OCI-LY1 (cell line): ENCODE measurements at regions not wholly inside any gene's neighbourhood (a gene's known extent, or its start where the extent isn't known, plus 50 kb on each side); places are given as distances from the start of the nearest gene placed in this dataset.

ENCODE experiments used
- H2AFZ ChIP-seq: fragments of 200-600 bp; sonication (generic), shearing (Covaris generic); 2 replicates; pipeline ENCODE4 v1.6.0; 2014; ENCODE audit warnings: antibody characterized with exemption, mild to moderate bottlenecking, low read length
- H3F3A ChIP-seq: fragments of 200-600 bp; sonication (generic), shearing (Covaris generic); 2 replicates; pipeline ENCODE4 v1.6.0; 2014; ENCODE audit warnings: mild to moderate bottlenecking, antibody characterized with exemption, low read length, moderate library complexity; ENCODE audit not compliant: insufficient read depth
- H3K27ac ChIP-seq: fragments of 200-600 bp; sonication (generic); 2 replicates; pipeline ENCODE4 v1.5.1; 2014; ENCODE audit warnings: low read length, mixed run types, mild to moderate bottlenecking, low read depth; ENCODE audit not compliant: poor library complexity, severe bottlenecking
- H3K27me3 ChIP-seq: fragments of 200-600 bp; sonication (generic); 2 replicates; pipeline ENCODE4 v1.6.0; 2014; ENCODE audit warnings: antibody characterized with exemption, mild to moderate bottlenecking, low read length, moderate library complexity; ENCODE audit not compliant: insufficient read depth
- H3K36me3 ChIP-seq: fragments of 200-600 bp; sonication (generic); 2 replicates; pipeline ENCODE4 v1.6.1; 2014; ENCODE audit warnings: mild to moderate bottlenecking, antibody characterized with exemption, low read length, moderate library complexity, mixed read lengths; ENCODE audit not compliant: insufficient read depth
- H3K4me1 ChIP-seq: fragments of 200-600 bp; sonication (generic); 2 replicates; pipeline ENCODE4 v1.5.1; 2014; ENCODE audit warnings: mild to moderate bottlenecking, low read length, moderate library complexity; ENCODE audit not compliant: insufficient read depth, severe bottlenecking
- H3K4me2 ChIP-seq: fragments of 200-600 bp; sonication (generic), shearing (Covaris generic); 2 replicates; pipeline ENCODE4 v1.6.1; 2014; ENCODE audit warnings: low read length
- H3K4me3 ChIP-seq: fragments of 200-600 bp; sonication (generic); 2 replicates; pipeline ENCODE4 v1.5.1; 2014; ENCODE audit warnings: low read length, low read depth, mild to moderate bottlenecking, mixed read lengths; ENCODE audit not compliant: poor library complexity, severe bottlenecking
- H3K79me2 ChIP-seq: fragments of 200-600 bp; shearing (Covaris generic); 2 replicates; pipeline ENCODE4 v1.6.1; 2016; ENCODE audit warnings: mixed run types, low read length, mixed read lengths; ENCODE audit not compliant: insufficient read depth
- H3K9ac ChIP-seq: fragments of 200-600 bp; sonication (generic), shearing (Covaris generic); 2 replicates; pipeline ENCODE4 v1.6.1; 2014; ENCODE audit warnings: mild to moderate bottlenecking, low read length, mixed read lengths
- H3K9me2 ChIP-seq: fragments of 200-600 bp; sonication (generic), shearing (Covaris generic); 2 replicates; pipeline ENCODE4 v1.6.1; 2014; ENCODE audit warnings: low read depth, mild to moderate bottlenecking, low read length, mixed read lengths
- H3K9me3 ChIP-seq: fragments of 200-600 bp; shearing (Covaris generic); 2 replicates; pipeline ENCODE4 v1.6.1; 2014; ENCODE audit warnings: low read length, mixed read lengths
- H4K20me1 ChIP-seq: fragments of 200-600 bp; sonication (generic), shearing (Covaris generic); 2 replicates; pipeline ENCODE4 v1.6.0; 2016; ENCODE audit warnings: mild to moderate bottlenecking, low read length; ENCODE audit not compliant: insufficient read depth
- CTCF ChIP-seq: fragments of 200-600 bp; sonication (generic), shearing (Covaris generic); IDR thresholded peaks from 2 replicates; pipeline ENCODE4 v1.5.1; 2017; ENCODE audit warnings: mild to moderate bottlenecking, antibody characterized with exemption, low read length, moderate library complexity, mixed read lengths
- EZH2 ChIP-seq: fragments of 200-600 bp; sonication (generic), shearing (Covaris generic); IDR thresholded peaks from 2 replicates; pipeline ENCODE4 v1.8.0; 2017; ENCODE audit warnings: borderline replicate concordance, mixed run types, mild to moderate bottlenecking, antibody characterized with exemption, low read length, moderate library complexity, mixed read lengths

DNA sequence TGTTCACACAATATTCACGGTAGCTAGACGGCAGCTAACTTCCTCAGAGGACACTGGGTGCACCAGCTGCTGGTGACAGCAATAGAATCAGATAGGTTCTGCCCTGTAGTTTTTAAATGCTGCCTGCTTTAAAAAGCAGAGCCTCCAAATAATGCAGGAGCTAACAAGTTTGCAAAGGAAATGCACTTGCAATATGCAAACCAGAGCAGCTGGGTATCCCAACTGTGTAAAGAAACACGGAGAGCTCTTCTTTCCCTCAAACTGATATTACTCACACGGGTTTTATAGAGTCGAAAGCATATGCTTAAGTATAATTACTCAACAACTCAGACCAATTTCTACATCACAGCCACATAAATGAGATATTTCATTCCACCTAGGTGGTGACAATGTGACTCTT, 432.7 kb downstream of the TFAP2A start:
- Histone ChIP-seq H4K20me1 (no peaks in the 10 kb centered on the region), H3K36me3 (no peaks in the 10 kb centered on the region), H2AFZ (no peak overlapping the region), H3K9me3 (no peaks in the 10 kb centered on the region), H3K4me2 (no peak overlapping the region), H3K27me3 (no peaks in the 10 kb centered on the region), H3F3A (no peaks in the 10 kb centered on the region), H3K9me2 (no peaks in the 10 kb centered on the region), H3K9ac (no peak overlapping the region), H3K79me2 (no peaks in the 10 kb centered on the region), H3K27ac (no peak overlapping the region), H3K4me1 (no peaks in the 10 kb centered on the region), H3K4me3 (no peak overlapping the region)
- TF ChIP-seq CTCF (no peak), EZH2 (no peak)

GRCh38 chr6:9979996-9980395, 434.9 kb downstream of the TFAP2A start:
- Histone ChIP-seq H3K27me3 (no peaks in the 10 kb centered on the region), H2AFZ (no peak overlapping the region), H3K9ac (no peak overlapping the region), H3K9me2 (no peaks in the 10 kb centered on the region), H3K4me2 (no peak overlapping the region), H3K4me3 (no peak overlapping the region), H3K9me3 (no peaks in the 10 kb centered on the region), H4K20me1 (no peaks in the 10 kb centered on the region), H3K27ac (no peak overlapping the region), H3K4me1 (no peaks in the 10 kb centered on the region), H3K36me3 (no peaks in the 10 kb centered on the region), H3K79me2 (no peaks in the 10 kb centered on the region), H3F3A (no peaks in the 10 kb centered on the region)
- TF ChIP-seq CTCF (no peak), EZH2 (no peak)

- H3K4me1 ChIP-seq, result no peaks in the 10 kb centered on the region
- no peaks in the 10 kb centered on the region for H3K79me2 ChIP-seq
- TF ChIP-seq EZH2 (no peak), CTCF (no peak)
- no peak overlapping the region for H3K4me3 ChIP-seq
- H3K9me3 ChIP-seq, result no peaks in the 10 kb centered on the region
- no peaks in the 10 kb centered on the region for H3F3A ChIP-seq
- H3K36me3 ChIP-seq, result no peaks in the 10 kb centered on the region
- H3K9ac ChIP-seq, result no peak overlapping the region
- H4K20me1 ChIP-seq, result no peaks in the 10 kb centered on the region
- no peak overlapping the region for H3K27ac ChIP-seq
- no peaks in the 10 kb centered on the region for H3K27me3 ChIP-seq
- H3K9me2 ChIP-seq, result no peaks in the 10 kb centered on the region
- no peak overlapping the region for H3K4me2 ChIP-seq
- H2AFZ ChIP-seq, result no peak overlapping the region
Measured at GRCh38 chr6:9978480-9978879, 436.4 kb downstream of the TFAP2A start.
